ENCODE measurements at regions not wholly inside any gene's neighbourhood (a gene's known extent, or its start where the extent isn't known, plus 50 kb on each side); places are given as distances from the start of the nearest gene placed in this dataset.

- no peak for DNase-seq
Measured at GRCh38 chr2:51698021-51698420, 666.1 kb upstream of the NRXN1 start.

DNA sequence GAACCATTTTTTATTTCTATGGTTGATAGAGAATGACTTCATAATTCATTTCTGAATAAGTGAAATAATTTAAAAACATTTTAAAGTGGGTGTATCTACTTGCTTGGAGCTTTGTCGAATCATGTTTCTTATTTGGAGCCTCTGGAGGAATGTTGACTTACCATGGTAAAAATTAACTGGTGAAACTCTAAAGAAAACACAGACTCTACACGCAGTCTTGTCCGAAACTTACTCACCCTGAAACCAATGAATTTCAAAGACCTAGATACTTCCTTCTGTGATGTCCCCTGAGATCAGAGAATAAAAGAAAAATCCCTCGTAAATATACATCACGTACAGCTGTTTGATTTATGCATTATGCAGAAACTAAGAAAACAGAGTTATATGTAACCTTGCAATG lies 665.2 kb upstream of the NRXN1 start:
- no peak for DNase-seq

DNA sequence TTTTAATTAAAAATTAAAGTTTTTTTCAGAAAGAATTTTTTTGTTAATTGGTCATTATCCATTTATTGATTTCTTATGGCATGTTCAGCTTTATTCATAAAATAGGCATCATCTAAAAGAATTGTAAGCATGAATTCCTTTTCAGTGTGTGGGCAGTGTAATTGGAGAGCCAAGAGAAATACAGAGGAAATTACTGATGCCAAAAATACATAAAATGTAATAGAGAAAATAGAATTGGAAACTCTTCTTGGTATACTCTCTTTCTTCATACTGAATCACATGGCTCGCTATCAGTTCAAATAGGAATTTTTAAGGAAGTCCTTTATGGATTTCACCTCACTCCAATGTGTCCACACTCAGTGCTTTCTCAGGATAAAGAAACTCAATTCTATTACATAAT lies 663.6 kb upstream of the NRXN1 start:
- DNase-seq, result peak; percentile 43

DNA sequence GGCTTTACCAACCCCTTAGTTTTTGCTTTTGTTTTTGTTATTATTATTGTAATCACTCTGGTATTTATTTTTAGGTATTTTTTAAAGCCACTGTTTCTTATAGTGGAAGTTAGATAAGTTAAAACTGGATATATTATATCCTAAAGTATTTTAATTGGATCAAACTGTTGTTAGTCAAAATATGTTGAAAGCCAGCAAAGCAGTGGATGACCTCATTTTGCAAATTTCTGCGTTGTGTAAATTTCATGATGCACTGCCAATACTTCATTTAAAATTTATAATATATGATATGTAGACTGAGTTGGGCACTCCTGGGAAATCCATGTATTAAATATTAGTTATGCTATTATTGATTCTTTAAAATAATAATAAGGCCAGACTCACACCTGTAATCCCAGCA lies 661.7 kb upstream of the NRXN1 start:
- no peak for DNase-seq

GRCh38 chr2:51681854-51682253 lies 649.9 kb upstream of the NRXN1 start:
- DNase-seq, result no peak

DNA sequence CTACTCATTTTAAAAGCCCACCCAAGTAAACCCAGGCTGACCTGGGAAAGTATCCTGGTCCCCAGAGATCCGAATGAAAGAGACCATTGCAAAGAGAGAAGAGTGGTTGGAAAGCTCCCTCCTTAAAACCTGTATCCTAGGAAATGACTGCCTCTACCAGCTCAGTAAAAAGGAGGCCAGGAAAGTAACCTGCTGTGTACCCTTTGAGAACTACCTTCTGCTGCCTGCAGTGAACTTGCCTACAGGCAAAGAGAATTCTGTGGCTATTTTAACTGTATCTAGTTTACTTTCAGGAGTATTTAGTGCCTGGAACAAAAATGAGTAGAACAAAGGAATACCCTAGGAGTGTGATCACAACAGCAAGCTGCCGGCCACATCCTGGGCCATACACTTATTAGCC lies 641.7 kb upstream of the NRXN1 start:
- no peak for DNase-seq

- DNase-seq, result no peak
Measured at GRCh38 chr2:51667679-51668078, 635.7 kb upstream of the NRXN1 start.

DNA sequence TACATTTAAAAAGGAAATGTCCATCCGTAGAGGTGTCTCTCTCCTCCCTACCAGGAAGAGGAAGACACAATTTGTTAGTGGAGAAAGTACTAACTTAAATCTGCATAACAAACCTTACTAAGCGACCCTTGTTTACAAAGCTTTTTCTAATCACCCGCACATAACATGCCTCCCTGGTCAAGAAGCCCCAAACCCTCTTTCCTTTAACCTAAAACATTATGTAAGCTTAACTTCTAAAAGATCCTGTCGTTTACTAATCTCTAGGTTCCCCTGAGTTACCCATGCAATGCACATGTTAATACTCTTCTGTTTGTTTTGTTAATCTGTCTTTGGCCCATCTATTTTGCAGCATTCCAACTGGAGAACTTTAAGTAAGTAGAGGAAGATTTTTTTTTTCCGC lies 630.3 kb upstream of the NRXN1 start:
- no peak for DNase-seq

DNA sequence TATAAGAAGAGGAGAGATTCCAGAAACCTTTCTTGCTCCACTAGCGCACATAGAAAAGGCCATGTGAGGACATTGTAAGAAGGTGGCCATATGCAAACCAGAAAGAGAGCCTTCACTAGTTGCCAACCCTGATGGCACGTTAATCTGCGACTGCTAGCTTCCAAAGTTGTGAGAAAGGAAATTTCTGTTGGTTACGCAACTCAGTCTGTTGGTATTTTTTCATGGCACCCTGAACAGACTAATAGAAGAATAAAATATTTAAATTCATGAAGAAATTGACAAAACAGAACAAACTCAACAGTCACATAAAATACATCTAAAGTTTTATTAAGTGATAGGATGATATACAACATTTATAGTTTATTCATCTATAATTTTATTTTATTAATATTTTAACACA lies 625.9 kb upstream of the NRXN1 start:
- DNase-seq, result no peak

DNA sequence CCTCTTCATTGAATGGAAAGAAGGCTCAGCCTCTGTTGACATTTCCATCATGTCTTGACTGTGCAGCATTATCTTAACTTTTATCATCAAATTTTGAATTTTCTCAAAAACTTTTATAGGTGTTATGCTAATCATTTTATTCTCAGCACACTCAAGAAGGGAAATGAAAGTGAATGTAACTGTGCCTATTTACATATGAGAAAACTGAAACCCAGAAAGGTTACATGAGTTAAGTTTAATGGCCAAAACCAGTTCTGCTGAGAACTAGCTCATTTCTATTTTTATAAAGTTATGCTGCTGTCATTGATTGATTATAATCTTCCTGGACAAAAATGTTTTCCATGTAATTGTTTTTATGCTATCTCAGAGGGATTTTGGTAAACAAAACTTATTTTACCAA lies 618.8 kb upstream of the NRXN1 start:
- no peak for DNase-seq

DNA sequence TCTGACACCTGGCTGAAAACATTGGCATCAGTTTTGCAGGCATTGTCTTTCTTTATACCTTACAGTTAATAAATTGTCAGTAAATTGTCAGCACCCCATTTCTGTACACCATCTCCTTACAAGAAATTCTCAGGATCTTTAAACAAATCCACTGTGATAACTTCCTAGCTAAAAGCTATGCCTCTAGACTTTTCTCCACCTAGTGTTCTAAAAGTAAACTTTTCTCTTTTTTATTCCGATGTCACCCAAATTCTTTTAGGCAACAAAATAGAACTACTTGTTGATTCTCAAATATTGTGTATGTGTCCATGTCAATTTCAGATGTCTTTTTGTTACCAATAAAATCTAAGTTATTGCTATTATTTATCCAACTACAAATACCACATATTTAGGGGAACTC lies 617.4 kb upstream of the NRXN1 start:
- DNase-seq, result no peak

- DNase-seq, result no peak
Measured at GRCh38 chr2:51638811-51639210, 606.9 kb upstream of the NRXN1 start.

DNA sequence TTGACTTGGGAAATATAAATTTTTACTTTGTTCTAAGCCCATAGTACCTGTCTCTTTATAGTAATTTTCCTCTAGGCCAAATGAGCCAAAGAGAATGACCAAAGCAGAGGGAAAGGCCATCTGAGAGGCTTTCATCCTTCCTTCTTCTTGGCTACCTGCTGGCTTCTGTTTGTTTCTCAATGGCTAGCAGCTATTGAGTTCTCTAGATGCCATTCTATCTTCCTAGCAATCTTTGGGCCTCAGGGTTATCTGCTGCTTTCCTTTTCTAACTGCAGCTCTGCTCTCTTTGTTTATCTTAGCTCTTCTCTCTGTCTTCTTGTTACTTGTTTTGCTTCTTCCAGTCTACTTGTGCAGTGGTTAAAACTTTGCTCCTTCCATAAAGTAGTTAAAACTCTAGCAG lies 601.1 kb upstream of the NRXN1 start:
- no peak for DNase-seq

GRCh38 chr2:51629406-51629805 lies 597.5 kb upstream of the NRXN1 start:
- DNase-seq, result no peak

DNA sequence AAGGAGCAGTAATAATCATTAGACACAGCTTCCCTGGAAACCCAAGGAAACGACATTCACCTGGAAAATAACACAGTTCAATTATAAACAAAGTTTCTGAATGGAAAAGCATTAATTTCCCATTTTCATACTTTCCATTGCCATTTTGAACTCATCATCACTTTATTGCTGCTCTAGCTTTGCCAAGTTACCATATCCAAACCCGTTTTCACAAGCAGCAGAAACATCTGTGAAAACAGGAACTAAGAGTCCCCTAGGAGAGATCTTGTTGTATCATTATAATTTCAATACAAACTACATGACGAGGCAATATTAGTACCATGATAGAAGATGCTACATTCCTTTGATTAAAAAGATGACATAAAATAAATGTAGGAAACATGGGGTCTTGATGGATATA lies 597.0 kb upstream of the NRXN1 start:
- no peak for DNase-seq

DNA sequence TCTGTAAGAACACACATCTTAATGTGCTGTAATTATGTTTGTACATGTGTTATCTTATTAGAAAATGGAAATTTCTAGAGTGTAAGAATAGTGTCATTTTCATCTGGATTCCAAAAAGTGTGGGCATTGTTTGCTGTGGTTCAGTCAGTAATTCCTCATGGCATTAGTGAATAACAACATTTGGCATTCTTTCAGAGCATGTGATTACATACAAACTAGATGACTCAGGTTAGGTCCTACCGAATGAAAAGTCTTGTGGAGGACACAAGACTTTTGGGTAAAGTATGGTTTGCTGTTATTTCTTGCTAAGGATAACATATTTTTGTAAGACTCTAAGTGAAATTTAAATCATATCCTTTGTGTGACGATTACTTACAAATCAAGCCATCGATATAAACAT lies 593.1 kb upstream of the NRXN1 start:
- DNase-seq, result peak; percentile 42

- peak; percentile 54 for DNase-seq
Measured at GRCh38 chr2:51620796-51621195, 588.9 kb upstream of the NRXN1 start.

- DNase-seq, result peak; percentile 41
Measured at GRCh38 chr2:51619961-51620360, 588.0 kb upstream of the NRXN1 start.

- no peak for DNase-seq
Measured at GRCh38 chr2:51612387-51612786, 580.5 kb upstream of the NRXN1 start.

DNA sequence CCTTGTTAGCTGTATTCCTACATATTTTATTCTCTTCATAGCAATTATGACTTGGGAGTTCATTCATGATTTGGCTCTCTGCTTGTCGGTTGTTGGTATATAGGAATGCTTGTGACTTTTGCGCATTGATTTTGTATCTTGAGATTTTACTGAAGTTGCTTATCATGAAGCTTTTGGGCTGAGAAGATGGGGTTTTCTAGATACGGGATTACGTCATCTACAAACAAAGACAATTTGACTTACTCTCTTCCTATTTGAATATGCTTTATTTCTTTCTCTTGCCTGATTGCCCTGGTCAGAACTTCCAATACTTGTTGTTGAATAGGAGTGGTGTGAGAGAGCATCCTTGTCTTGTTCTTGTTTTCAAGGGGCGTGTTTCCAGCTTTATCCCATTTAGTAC lies 569.8 kb upstream of the NRXN1 start:
- no peak for DNase-seq

DNA sequence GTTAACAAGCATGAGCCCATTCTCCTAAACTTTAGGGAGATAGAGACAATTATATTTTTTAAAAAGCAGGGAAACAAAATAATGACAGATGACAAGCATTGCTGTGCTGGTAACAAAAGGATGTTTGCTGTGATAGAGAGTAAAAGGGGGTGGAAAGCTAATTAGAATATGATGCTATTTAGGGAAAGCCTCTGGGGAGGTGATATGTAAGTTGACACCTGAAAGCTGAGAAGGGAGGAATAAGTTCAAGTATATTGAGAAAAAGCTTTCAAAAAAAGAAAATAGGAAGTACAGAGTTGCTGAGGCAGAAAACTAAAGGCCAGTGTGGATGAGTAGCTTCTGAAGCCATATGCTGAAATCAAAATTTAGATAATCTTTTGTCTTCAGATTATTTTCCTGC lies 565.2 kb upstream of the NRXN1 start:
- no peak for DNase-seq

DNA sequence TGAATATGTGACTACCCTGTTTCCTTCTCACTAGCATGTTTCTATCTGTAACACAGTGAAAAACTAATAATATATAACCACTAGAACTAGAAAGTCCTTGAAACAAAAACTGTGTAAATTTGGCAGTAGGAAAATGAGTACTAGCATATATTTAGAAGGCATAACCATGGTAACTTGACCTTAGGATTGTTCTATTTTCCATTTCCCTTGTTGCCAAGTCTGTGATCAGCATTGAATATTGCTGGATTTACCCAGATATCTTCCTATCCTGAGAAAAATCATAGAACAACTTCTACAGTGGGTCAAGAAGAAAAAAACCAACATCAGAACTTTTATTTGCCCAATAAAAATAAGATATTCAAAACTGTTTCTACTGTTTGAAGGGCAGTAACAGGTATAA lies 563.9 kb upstream of the NRXN1 start:
- no peak for DNase-seq

GRCh38 chr2:51581636-51582267 lies 549.8 kb upstream of the NRXN1 start:
- no peak for DNase-seq

DNA sequence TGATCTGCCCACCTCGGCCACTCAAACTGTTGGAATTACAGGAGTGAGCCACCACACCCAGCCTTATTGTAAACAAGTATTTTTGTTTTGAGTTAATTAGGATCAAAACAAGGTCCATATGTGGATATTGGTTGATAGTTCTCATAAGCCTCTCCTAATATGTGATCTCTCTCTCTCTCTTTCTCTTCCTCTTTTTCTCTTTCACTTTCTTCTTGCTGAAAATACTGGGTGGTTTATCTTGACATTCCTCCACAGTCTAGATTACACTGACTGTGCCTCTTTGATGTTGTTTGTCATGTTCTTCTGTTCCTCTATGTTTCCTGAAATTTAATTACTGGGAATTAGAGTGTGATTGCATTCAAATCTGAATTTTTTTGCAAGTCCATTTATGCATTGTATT lies 547.5 kb upstream of the NRXN1 start:
- no peak for DNase-seq

DNA sequence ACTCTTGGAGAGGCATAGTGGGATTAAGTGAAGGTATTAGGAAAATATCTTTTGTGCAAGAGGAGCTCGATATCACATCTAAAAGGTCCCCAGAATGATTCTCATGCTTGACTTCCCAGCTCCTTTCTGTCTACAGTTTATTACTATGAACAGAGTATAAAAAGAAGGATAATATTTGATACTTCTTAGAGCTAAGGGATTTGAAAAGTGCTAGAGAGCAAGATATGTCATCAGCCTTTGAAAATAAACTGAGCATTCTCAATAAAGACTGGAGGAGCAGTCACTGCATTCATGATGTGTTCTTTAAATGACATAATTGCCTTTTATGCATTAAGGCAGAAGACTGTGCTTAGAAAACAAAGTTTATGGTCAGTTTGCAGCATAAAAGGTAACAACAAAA lies 543.2 kb upstream of the NRXN1 start:
- DNase-seq, result no peak

DNA sequence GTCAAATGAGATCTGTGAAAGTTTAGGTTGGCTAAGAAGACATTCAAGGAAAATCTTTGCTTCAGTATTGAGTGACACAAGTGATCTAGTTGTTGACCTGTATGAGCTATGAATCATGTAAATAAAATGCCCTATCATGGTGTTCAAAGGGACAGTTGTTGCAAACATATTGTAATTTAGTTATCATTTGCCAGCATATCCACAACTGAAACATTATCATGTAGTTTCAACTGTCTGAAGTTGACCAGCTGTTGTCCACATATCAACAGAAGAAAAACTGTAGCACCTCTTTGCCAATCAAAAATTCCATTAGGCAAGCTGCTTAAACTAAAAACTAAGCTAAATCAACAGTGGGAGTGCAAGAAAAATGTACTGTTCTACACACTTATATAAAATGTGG lies 527.1 kb upstream of the NRXN1 start:
- no peak for DNase-seq
